Pancreas (tissue), 10 donors: ENCODE measurements at regions not wholly inside any gene's neighbourhood (a gene's known extent, or its start where the extent isn't known, plus 50 kb on each side); places are given as distances from the start of the nearest gene placed in this dataset.
"Not testable (repeated sequence)": the region's sequence is repeated elsewhere in the genome, so short reads cannot be mapped to it uniquely, and the experiment has no call there.

ENCODE experiments used
- ATAC-seq, 4 donors: fragments of 200-7000 bp; cut with Tn5 transposase; one replicate each; pipeline versions ENCODE4 v1.8.0 to v1.9.1; 2020; ENCODE audit warnings: mild to moderate bottlenecking in 4 of 4, moderate library complexity in 4 of 4
- DNase-seq, 6 donors: peaks; one replicate each; pipeline ENCODE4 v3.0.0-alpha.2; 2020
- FAIRE-seq: peaks from 2 replicates; lab custom pipeline; 2012; peaks lifted over from hg19 to GRCh38; lab: Jason Lieb, UNC
- H3K27ac ChIP-seq, 4 donors: fragments of 200-600 bp; sonication (generic); 1 replicate in 3 of 4; 2 replicates in 1 of 4; pipeline versions ENCODE4 v1.5.0 to v1.8.0; 2020
- H3K27me3 ChIP-seq, 4 donors: fragments of 200-600 bp; one replicate each; pipeline ENCODE4 v1.8.0; 2021
- H3K36me3 ChIP-seq, 3 donors: fragments of 200-600 bp; sonication (generic) in 1 of 3; one replicate each; pipeline versions ENCODE4 v1.5.0 to v1.8.0; 2020 to 2021
- H3K4me1 ChIP-seq, 3 donors: fragments of 200-600 bp; one replicate each; pipeline ENCODE4 v1.8.0; 2021
- H3K4me3 ChIP-seq, 4 donors: fragments of 200-600 bp; sonication (generic) in 2 of 4; one replicate each; pipeline versions ENCODE4 v1.5.0 to v1.8.0; 2020 to 2021
- H3K9me3 ChIP-seq, 4 donors: fragments of 200-600 bp; one replicate each; pipeline ENCODE4 v1.8.0; 2021
- CTCF ChIP-seq, 4 donors: fragments of 200-600 bp; sonication (generic) in 3 of 4; IDR thresholded peaks; one replicate each; pipeline versions ENCODE4 v1.5.0 to v1.8.0; 2021; ENCODE audit warnings: antibody characterized with exemption in 4 of 4
- WGBS, 2 donors: extraction: QIAGEN DNeasy Blood & Tissue Kit; methylation state at CpG; one replicate each; pipeline ENCODE4 v1.1.7; 2013; 5-methylcytosine and 5-hydroxymethylcytosine counted together
- intact Hi-C, 3 donors: fragments of 100-400 bp; cut with DNase I; formaldehyde crosslinking; loops; one replicate each; pipeline versions ENCODE4 v1.11.1 to v1.14.2; 2022
- donor health status: healthy with polysubstance abuse.
- donor health status: DM: no; HTN: no; CAD: no; lungs with moderate emphysema.
- donor health status: DM: no; HTN: no; CAD: no.
- donor health status: control.
- donor health status: control.
- donor health status: Bipolar disorder and iron deficiency.
- donor health status: DM: yes; HTN: yes; CAD: no.
- donor health status: DM: no; HTN: no; CAD: no.
- donor health status: DM: no; HTN: no; CAD: no.
- donor health status: DM: yes; HTN: yes; CAD: no.

- DNase-seq, result no peak
- no peak for FAIRE-seq
- H3K27ac ChIP-seq, result no peak overlapping the region
- H3K36me3 ChIP-seq, result no peaks in the 10 kb centered on the region
- no peak for TF ChIP-seq CTCF (IDR thresholded peaks at IDR 0.05)
- H3K9me3 ChIP-seq, result no peaks in the 10 kb centered on the region
- H3K4me3 ChIP-seq, result no peak overlapping the region
- intact Hi-C loops, result no loop called here
- no peak for ATAC-seq
- no peaks in the 10 kb centered on the region for H3K27me3 ChIP-seq
- H3K4me1 ChIP-seq, result no peaks in the 10 kb centered on the region
- 66 to 75% methylated on average over 6 of the region's 6 CpGs for WGBS, 2 donors
Measured at GRCh38 chr11:100592619-100593260, 94.3 kb upstream of the ARHGAP42 start.

- 71 to 74% methylated on average over 2 of the region's 2 CpGs for WGBS, 2 donors
- Histone ChIP-seq H3K4me1 (no peaks in the 10 kb centered on the region), H3K36me3 (no peaks in the 10 kb centered on the region), H3K27me3 (no peaks in the 10 kb centered on the region), H3K4me3 (no peak overlapping the region), H3K27ac (no peak overlapping the region), H3K9me3 (no peaks in the 10 kb centered on the region)
- ATAC-seq, result no peak
- intact Hi-C loops, result no loop called here
- DNase-seq, result no peak
- no peak for TF ChIP-seq CTCF (IDR thresholded peaks at IDR 0.05)
- FAIRE-seq, result no peak
Measured at GRCh38 chr11:100593291-100593690, 93.8 kb upstream of the ARHGAP42 start.

GRCh38 chr11:100594320-100594719 is 92.8 kb upstream of the ARHGAP42 start:
- Histone ChIP-seq H3K9me3 (no peaks in the 10 kb centered on the region), H3K4me3 (no peak overlapping the region), H3K27ac (no peak overlapping the region), H3K27me3 (no peaks in the 10 kb centered on the region), H3K4me1 (no peaks in the 10 kb centered on the region), H3K36me3 (no peaks in the 10 kb centered on the region)
- DNase-seq, result no peak
- no peak for TF ChIP-seq CTCF (IDR thresholded peaks at IDR 0.05)
- WGBS, 2 donors, result 25 to 34% methylated on average over 3 of the region's 3 CpGs
- FAIRE-seq, result no peak
- ATAC-seq, result no peak
- intact Hi-C loops, result no loop called here

- no peaks in the 10 kb centered on the region for H3K36me3 ChIP-seq
- no peak overlapping the region for H3K27ac ChIP-seq
- TF ChIP-seq CTCF (IDR thresholded peaks at IDR 0.05), result no peak
- 55 to 77% methylated on average over 1 of the region's 1 CpG for WGBS, 2 donors
- no peak for FAIRE-seq
- no peak overlapping the region for H3K4me3 ChIP-seq
- no peak for DNase-seq
- H3K9me3 ChIP-seq, result no peaks in the 10 kb centered on the region
- no peaks in the 10 kb centered on the region for H3K4me1 ChIP-seq
- ATAC-seq, result no peak
- intact Hi-C loops, result no loop called here
- no peaks in the 10 kb centered on the region for H3K27me3 ChIP-seq
Measured at GRCh38 chr11:100600941-100601340, 86.1 kb upstream of the ARHGAP42 start.

GRCh38 chr11:100602716-100603115 is 84.4 kb upstream of the ARHGAP42 start:
- TF ChIP-seq CTCF (IDR thresholded peaks at IDR 0.05), result no peak
- intact Hi-C loops, result no loop called here
- Histone ChIP-seq H3K27ac (no peak overlapping the region), H3K9me3 (no peaks in the 10 kb centered on the region), H3K4me3 (no peak overlapping the region), H3K4me1 (no peaks in the 10 kb centered on the region), H3K36me3 (no peaks in the 10 kb centered on the region), H3K27me3 (no peaks in the 10 kb centered on the region)
- DNase-seq (no peak), FAIRE-seq (no peak), ATAC-seq (no peak)

- H3K27me3 ChIP-seq, H3K4me3 ChIP-seq, ATAC-seq, H3K36me3 ChIP-seq, intact Hi-C loops, FAIRE-seq, H3K9me3 ChIP-seq, H3K4me1 ChIP-seq, H3K27ac ChIP-seq, DNase-seq: not testable (repeated sequence)
Measured at GRCh38 chr11:100607761-100608160, 79.3 kb upstream of the ARHGAP42 start.
